ENCODE measurements at regions not wholly inside any gene's neighbourhood (a gene's known extent, or its start where the extent isn't known, plus 50 kb on each side); places are given as distances from the start of the nearest gene placed in this dataset.

DNA sequence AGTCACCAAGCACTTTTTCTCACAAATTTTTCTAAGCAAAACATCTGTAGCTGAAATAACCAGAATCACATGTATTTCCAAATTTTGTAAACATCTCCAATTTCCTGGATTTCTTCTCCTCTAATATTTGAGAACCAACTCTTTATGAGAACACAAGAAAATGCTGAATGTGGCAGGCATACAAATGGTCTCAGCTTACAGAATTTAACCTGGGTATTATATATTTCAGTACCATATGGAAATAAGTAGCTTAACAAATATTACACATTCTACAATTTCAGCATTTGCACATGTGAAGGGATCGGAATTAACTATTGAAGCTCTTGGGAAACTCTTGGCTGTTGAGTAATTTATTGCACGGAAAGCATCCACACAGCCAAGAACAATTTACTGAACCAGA lies 92.5 kb downstream of the TBXT start:
- TF ChIP-seq, protein P1, sequence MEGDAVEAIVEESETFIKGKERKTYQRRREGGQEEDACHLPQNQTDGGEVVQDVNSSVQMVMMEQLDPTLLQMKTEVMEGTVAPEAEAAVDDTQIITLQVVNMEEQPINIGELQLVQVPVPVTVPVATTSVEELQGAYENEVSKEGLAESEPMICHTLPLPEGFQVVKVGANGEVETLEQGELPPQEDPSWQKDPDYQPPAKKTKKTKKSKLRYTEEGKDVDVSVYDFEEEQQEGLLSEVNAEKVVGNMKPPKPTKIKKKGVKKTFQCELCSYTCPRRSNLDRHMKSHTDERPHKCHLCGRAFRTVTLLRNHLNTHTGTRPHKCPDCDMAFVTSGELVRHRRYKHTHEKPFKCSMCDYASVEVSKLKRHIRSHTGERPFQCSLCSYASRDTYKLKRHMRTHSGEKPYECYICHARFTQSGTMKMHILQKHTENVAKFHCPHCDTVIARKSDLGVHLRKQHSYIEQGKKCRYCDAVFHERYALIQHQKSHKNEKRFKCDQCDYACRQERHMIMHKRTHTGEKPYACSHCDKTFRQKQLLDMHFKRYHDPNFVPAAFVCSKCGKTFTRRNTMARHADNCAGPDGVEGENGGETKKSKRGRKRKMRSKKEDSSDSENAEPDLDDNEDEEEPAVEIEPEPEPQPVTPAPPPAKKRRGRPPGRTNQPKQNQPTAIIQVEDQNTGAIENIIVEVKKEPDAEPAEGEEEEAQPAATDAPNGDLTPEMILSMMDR (IDR thresholded peaks at IDR 0.05): no peak
- TF ChIP-seq POLR2A (IDR thresholded peaks at IDR 0.05; ENCODE audit: low read depth) (no peak), POLR2AphosphoS5 (IDR thresholded peaks at IDR 0.05) (no peak)

Measured in esophagus muscularis mucosa (tissue), 3 donors.